Activated CD4-positive, alpha-beta T cell treated with anti-CD3 and anti-CD28 coated beads, Interleukin-2, amount 50 U/mL, for 48 hours (primary cell): ENCODE measurements at regions not wholly inside any gene's neighbourhood (a gene's known extent, or its start where the extent isn't known, plus 50 kb on each side); places are given as distances from the start of the nearest gene placed in this dataset.
A peak's percentile ranks its signal among the peaks of the same experiment; 100 is the strongest.

Experiments
- DNase-seq, 2 experiments: peaks; one replicate each; pipeline ENCODE4 v3.0.0-alpha.2; 2020

DNA sequence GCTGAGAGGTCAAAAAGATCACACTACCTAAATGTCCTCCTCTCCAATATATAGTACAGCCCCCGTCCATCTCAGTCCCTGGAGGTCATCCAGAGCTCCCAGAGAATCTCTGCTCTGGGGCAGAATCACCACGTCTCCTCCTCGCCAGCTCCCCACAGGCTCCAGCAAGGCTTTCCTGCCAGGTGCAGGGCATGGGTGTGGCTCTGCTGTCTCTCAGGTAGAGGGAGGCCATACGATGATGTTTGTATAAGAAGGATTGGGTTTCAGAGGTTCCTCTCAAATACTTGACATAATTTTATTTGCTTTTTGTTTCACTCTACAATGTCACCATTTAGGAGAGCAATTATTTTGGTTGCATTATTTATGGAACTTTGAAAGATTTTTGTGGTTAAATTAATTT is 98.3 kb upstream of the PRSS58 start:
- no peak for DNase-seq

DNA sequence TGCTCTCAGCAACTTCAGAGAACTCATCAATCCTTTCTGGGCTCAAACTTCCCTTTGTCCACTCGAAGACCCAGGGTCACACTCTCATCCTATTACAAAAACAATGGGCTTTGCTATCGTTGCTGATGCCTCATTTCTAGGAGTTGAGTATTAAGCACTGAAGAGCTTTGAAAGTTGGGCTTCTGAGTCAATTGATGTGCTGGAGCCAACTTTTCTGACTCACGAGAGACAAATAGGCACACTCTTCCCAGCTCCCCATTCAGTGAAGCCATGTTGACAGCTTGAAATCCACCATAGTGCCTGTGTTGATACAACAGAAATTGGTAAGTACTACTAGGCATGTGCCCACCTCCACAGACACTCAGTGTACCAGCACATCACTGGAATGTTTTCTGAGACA is 97.5 kb upstream of the PRSS58 start:
- no peak for DNase-seq

DNA sequence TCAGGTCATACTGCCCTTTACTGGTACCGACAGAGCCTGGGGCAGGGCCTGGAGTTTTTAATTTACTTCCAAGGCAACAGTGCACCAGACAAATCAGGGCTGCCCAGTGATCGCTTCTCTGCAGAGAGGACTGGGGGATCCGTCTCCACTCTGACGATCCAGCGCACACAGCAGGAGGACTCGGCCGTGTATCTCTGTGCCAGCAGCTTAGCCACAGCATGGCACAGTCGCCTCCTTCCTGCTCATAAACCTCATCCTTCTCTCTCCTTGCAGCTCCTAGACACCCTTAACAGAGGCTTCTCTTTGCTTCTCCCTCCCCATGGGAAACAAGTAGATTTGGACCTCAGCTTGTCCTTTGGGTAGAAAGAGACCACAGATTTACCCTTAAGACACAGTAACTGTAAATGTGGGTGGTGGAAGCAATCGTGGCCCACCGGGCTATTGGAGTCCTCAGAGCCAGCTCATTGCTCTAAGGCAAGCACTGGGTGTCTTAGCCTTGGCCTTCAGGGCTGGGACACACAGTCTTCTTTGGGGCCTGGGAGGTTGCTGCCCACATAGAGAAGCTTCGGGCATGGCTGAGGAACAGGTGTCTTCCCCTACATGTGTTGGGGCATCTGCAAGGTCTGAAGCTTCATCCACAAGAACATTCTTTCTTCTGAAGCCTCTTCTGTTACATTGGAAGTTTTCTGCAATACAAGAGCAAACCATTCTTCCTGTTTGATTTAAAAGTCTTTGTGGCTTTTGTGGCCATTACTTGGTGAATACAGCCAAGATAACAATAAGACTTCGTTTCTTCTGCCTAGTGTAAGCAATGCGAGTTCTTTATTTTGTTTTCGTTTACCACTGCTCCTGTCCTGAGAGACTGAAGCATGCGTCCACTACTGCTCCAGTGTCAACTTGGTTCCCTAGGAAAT is 95.5 kb upstream of the PRSS58 start:
- DNase-seq, result no peak

DNA sequence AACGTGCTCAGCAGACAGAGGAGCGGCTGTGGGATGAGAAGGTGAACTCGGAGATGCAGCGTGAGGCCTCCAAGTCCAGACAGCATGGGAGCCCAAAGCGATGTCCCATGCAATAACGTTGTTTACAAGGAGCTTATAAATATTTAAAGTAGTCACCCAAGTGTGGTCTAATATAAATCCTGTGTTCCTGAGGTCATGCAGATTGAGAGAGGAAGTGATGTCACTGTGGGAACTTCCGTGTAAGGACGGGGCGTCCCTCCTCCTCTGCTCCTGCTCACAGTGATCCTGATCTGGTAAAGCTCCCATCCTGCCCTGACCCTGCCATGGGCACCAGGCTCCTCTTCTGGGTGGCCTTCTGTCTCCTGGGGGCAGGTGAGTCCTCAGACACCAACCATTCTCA is 94.7 kb upstream of the PRSS58 start:
- DNase-seq, result peak in 1 of 2 experiments; percentile 34

DNA sequence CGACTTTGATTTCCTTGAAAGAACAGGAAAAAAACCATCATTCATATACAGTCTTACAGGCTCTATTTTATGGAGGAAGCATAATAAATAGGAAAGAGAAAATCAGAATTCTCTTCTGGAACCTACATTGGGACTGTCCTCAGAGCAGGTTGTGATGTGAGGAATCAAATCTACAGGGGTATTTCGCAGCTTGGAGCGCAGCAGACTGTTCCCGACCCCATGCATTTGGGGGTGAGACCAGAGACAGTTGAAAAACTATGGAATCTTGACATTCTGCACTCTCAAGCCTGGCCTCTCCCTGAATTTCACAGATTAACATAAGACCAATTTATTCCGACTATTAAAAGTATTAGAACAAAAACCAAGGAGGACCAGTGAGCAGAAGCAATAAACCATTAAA is 93.3 kb upstream of the PRSS58 start:
- DNase-seq, result no peak

DNA sequence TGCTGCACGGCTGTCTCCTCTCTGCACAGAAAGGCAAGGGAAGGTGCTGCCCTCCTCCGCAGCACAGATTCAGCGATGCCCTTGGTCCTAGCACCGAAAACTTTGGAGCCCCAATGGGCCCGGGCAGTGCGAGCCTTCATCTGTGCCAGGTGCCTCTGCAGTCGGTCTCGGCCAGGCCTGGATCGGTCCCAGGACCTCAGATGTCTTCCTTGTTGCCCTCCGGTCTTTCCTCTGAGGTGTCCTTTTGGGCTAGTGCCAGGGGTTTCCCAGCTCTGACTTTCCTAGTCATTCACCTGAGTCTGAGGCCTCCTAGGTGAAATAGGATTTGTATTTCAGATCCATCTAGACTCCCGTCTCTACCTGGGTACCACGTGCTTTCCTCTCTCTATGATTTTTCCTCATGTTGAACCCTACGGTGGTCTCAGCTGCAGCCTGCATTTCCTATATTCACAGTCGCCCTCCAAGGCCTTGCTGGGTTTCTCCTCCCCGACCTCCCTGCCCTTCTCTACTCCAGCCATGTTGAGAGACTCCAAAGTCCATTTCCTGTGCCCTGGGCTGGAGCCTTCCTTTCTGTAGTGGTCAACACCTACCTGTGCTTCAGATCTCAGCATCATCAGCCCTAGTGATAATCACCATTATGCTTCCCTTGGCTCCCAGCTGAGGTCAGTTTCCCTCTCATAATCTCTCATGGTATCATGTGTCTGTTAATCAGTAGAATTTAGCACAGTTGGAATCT is 92.0 kb upstream of the PRSS58 start:
- DNase-seq, result no peak

DNA sequence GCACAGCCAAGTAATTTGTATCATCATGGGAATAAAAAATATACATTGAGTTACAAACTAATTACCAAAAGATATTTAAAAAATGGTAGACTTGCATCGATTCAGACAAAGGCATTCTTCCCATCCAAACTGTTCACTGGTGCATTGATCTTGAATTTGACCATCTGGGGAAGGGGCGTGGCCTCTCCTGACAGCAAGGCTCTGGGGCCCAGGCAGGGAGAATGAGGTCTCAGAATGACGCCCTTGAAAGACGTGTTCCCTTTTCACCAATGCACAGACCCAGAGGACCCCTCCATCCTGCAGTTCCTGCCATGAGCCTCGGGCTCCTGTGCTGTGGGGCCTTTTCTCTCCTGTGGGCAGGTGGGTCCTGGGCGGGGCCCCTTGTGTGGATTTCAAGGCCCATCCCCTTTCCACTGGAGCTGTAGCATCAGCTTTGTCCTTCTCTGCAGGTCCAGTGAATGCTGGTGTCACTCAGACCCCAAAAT is 91.1 kb upstream of the PRSS58 start:
- DNase-seq, result no peak

DNA sequence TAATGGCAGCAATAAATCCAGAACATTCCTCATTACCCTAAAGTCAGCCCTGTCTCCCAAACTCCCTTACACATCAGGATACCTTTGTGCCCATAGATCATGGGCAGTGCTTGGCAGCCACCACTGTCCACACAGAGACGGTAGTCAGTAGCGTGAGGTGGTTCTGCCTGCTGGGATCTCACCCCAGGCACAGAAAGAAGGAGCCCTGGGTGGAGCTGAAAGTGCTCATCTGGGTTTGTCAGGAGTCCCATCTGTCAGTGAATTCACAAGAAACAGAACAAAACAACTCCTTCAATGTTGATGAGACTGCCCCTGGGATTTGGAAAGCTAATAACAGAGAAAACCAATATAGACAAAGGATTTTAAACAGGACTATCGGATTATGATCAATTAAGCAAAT is 90.2 kb upstream of the PRSS58 start:
- DNase-seq, result no peak

DNA sequence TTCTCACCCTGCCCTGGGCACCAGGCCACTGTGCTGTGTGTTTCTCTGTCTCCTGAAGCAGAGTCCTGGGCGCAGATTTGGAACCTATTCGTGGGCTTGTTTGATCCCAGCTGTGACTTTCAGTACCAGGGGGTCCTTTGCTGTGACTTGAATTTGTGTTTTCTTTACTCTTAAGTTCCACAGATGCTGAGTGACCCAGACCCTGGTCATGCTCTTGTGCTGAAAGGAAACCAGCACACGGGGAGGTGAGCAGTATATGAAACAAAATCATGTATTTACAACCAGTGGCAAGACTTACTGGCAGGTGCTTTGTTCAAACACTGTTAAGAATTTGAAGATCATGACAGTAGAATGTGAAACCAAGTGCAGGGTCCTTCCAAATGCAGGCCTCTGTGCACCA is 89.2 kb upstream of the PRSS58 start:
- DNase-seq, result no peak

DNA sequence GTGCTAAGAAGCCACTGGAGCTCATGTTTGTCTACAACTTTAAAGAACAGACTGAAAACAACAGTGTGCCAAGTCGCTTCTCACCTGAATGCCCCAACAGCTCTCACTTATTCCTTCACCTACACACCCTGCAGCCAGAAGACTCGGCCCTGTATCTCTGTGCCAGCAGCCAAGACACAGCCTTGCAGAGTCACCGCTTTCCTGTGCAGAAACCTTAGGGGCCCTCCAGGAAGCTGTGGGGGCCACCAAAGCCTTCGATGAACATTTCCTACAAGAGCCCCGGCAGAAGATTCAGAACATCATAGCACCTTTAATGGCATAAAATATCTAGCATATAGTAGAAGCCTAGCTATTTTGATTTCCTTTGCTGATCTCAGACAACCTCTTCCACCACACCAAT is 88.0 kb upstream of the PRSS58 start:
- no peak for DNase-seq

DNA sequence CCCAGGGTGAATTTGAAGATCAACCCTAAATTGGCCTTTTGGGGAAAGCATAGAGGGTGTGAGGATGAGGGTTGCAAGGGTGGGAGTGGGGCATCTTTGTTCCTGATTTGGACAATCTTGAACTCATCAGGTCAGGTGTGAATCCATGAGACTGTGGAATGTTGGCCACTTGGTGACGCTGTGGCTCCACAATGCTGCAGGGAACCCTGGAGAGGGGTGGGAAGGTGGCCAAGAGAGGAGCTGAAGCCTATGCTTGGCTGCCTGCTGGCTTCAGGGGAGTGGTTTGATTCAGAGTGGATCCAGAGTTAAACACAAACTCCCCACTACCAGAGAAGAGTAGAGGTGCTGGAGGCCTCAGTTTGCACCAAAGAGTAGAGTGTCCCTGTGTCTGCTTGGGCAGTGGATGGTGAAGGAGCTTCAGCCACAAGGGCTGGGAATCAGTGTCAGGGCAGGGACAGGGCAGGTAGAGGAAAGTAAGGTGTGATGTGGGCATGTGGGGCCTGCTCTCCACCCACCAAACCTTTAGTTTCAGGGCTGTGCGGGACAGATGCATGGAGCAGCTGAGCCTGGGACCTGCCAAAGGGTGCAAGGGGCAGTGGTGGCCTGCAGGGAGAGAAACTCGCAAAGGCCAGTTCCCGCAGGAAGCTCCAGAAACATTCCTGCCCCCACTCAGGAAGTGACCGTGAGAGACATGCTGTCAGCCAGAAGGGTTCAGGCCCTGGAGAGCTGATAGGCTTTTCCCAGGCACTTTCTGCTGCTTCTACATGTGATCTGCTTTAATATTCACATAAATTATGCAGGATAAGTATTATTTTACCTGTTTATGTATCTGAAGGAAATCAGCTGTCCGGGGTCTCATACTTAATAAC is 81.0 kb upstream of the PRSS58 start:
- no peak for DNase-seq

DNA sequence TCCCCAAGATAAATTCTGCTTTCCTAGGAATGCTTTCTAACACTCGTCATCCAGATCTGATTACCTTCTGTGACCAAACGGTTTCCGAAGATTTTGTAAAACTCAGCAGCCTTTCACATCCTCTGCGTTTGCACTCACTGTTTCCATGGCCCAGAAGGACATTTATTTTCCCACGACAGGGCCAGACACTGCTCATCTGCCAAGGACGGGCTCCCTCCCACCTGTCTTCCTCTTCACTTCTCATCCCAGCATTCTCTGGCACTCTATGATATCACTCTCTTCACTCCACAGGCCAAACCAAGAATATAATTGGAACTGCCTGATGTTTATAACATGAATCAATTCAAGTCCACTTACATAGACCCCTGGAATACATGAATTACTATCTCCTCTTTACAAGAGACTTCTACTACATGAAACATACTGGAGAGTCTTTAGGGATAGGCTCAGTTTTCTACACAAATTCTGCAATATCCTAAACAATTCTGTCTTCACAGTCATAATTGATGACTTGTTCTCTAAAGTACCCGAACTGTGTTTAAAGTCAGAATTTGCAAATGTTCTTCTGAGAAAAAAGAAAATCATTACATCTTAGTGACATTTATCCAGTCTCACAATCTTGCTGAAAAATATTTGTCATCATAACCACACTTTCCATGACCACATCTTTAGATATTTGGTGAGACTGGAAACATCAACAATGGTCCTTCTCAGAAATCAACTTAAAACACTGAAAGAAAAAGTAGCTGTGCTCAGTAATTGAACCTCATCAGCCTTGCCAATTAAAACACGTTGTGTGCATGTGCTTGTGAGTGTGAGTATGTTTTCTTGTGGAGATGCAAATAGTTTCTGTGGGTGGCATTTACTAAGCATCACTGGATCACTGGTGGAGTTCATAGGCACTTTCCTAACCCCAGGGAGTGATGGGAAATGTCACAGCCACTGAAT is 79.5 kb upstream of the PRSS58 start:
- no peak for DNase-seq

DNA sequence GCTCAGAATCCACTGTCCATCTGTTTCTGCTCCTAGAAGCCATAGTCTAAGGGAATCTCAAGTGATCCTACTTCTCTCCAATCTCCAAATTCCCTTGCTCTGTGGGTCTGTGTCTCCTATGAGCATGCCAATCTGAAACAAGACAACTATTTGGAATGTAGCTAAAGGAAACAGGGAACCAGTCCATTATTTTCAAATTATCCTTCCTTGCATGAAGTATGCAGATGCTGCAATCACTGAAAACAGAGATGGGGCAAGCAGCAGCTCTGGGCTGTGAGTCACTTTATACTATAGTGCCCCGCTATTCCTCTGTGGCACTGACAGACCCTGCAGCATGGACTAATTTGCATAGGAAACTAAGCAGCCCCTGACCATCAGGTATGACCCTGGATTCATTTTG is 76.9 kb upstream of the PRSS58 start:
- DNase-seq, result no peak

DNA sequence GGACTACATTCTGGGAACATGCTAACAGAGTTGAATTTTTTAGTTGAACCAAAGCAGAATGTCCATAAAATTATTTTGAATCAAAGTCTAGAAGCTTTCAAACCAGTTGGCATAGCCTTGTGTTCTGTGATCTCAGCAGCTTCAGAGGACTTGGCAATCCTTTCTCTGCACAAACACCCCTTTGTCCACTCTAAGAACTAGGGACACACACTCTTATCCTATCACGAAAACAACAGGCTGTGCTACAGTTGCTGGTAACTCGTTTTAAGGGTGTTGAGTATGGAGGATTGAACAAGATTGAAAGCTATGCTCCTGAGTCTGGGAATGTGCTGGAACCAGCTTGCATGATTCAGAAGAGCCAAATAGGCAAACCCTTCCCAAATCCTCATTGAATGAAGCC is 76.4 kb upstream of the PRSS58 start:
- no peak for DNase-seq

DNA sequence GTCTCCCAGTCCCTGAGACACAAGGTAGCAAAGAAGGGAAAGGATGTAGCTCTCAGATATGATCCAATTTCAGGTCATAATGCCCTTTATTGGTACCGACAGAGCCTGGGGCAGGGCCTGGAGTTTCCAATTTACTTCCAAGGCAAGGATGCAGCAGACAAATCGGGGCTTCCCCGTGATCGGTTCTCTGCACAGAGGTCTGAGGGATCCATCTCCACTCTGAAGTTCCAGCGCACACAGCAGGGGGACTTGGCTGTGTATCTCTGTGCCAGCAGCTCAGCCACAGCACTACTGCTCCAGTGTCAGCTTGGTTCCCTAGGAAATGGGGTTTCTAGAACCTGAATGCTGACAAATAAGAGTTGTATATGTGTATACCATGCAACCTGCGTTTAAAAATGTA is 74.6 kb upstream of the PRSS58 start:
- no peak for DNase-seq

DNA sequence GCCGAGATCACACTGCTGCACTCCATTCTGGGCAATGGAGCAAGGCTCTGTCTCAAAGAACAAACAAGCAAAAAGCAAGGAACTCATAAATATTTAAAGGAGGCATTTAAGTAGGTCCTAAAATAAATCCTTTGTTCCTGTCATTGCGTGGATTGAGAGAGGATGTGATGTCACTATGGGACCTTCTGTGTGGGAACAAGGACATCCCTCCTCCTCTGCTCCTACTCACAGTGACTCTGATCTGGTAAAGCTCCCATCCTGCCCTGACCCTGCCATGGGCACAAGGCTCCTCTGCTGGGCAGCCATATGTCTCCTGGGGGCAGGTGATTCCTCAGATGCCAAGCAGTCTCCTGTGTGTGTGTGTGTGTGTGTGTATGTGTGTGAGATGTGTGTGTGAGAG is 74.1 kb upstream of the PRSS58 start:
- DNase-seq, result no peak

DNA sequence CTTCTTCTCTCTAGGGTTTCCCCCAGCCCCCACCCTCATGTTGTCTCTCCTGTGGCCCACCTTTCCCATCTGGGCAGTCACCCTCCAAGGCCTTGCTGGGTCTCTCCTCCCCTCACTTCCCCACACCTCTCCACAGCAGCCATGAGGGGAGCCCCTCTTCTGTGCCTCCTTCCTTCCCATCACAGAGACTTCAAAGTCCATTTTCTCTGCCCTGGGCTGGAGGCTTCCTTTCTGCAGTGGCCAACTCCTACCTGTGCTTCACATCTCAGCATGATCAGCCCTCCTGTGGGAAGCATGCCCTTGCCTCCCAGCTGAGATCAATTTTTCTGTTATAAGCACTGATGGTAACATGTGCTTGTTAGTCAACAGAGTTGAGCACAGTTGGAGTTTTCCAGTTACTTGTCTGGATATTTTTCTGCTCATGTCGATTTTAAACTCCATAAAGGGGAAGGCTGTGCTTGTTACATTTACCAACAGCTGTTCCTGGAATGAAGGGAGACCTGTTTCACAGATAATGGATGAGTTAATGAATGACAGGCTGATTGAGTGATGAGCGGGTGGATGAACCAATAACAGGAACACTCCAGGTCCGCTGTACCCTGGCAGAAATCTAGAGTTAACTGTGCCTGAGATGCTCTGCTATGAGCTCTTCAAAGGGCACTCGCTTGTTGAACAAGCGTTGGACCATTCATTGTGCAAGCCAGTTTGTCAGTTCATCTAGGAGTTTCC is 71.4 kb upstream of the PRSS58 start:
- no peak for DNase-seq

DNA sequence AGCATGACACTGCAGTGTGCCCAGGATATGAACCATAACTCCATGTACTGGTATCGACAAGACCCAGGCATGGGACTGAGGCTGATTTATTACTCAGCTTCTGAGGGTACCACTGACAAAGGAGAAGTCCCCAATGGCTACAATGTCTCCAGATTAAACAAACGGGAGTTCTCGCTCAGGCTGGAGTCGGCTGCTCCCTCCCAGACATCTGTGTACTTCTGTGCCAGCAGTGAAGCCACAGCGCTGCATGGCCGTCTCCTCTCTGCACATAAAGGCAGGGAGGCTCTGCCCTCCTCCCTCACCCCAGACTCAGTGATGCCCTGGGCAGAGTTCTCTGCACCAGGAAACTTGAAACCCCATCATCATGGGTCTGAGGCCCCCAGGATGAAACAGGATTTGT is 70.7 kb upstream of the PRSS58 start:
- no peak for DNase-seq

DNA sequence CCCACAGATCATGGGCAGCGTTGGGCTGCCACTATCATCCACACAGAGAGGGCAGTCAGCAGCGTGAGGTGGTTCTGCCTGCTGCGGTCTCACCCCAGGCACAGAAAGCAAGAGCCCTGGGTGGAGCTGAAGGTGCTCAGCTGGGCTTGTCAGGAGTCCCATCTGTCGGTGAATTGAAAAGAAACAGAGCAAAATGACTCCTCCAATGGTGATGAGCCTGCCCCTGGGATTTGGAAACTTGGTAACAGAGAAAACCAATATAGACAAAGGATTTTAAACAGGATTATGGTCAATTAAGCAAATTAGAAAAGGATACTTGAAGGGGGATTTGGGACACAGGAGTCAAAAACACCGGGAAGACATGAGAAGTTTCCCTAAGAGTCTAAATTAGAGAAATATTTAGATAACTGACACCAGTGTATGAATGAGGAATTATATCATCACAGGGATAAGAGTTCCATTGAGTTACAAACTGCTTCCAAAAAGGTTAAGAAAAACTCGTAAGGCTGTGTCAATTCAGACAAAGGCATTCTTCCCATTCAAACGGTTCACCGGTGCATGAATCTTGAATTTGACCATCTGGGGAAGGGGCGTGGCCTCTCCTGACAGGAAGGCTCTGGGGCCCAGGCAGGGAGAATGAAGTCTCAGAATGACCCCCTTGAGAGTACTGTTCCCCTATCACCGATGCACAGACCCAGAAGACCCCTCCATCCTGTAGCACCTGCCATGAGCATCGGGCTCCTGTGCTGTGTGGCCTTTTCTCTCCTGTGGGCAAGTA is 70.0 kb upstream of the PRSS58 start:
- no peak for DNase-seq

DNA sequence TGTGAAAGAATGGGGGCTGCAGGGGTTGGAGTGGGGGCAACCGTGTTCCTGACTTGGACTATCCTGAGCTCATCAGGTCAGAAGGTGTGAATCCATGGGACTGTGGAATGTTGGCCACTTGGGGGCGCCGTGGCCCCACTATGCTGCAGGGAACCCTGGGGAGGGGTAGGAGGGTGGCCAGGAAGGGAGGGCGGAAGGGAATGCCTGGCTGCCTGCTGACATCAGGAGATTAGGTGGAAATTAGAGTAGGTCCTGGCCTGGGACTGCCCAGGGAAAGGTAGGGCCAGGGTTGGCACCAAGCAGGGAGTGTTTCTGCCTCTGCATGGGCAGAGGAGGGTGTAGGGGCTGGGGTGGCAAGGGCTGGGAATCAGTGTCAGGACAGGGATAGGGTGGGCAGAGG is 65.8 kb upstream of the PRSS58 start:
- DNase-seq, result peak; percentile 57 to 72

DNA sequence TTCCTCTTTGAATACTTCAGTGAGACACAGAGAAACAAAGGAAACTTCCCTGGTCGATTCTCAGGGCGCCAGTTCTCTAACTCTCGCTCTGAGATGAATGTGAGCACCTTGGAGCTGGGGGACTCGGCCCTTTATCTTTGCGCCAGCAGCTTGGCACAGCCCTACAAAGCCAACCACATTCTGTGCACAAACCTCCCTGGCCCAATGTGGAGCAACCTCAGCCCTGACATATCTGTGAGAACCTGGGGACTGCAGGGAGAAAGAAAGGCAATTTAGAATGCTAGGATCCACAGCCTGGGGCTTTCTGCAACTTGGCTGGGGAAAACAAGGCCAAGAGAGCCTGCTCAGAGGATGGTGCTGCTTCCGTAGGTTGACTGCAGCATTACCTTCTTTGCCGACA is 63.5 kb upstream of the PRSS58 start:
- DNase-seq, result no peak
